ENCODE measurements at regions not wholly inside any gene's neighbourhood (a gene's known extent, or its start where the extent isn't known, plus 50 kb on each side); places are given as distances from the start of the nearest gene placed in this dataset.

- TF ChIP-seq CTCF (IDR thresholded peaks at IDR 0.05; ENCODE audit: extremely low read depth in 1 of 2, insufficient read depth in 1 of 2, low read depth in 1 of 2, low read length in 2 of 2) (no peak), POLR2A (IDR thresholded peaks at IDR 0.05; ENCODE audit: low read depth, low read length) (no peak), EZH2 (IDR thresholded peaks at IDR 0.05; ENCODE audit: borderline replicate concordance, low read depth, low read length, severe bottlenecking) (no peak), POLR2AphosphoS5 (IDR thresholded peaks at IDR 0.05; ENCODE audit: insufficient read depth, low read depth, low read length) (no peak), MYC (IDR thresholded peaks at IDR 0.05; ENCODE audit: low read depth, low read length) (no peak), JUN (IDR thresholded peaks at IDR 0.05; ENCODE audit: borderline replicate concordance, insufficient read depth, insufficient read length, low read depth) (no peak), GATA2 (IDR thresholded peaks at IDR 0.05; ENCODE audit: insufficient read depth, insufficient read length, low read depth, low read length) (no peak), MAX (IDR thresholded peaks at IDR 0.05; ENCODE audit: insufficient read depth, insufficient read length) (no peak)
These were observed 704.0 kb downstream of the KCNA4 start for GRCh38 chr11:29312812-29313211.
